ENCODE measurements at regions not wholly inside any gene's neighbourhood (a gene's known extent, or its start where the extent isn't known, plus 50 kb on each side); places are given as distances from the start of the nearest gene placed in this dataset.

GRCh38 chr2:239529313-239530015 is 128.6 kb upstream of the HDAC4 start:
- no peak for ATAC-seq
- TF ChIP-seq ZFP30 (CRISPR knock-in tag; IDR thresholded peaks at IDR 0.05) (no peak), BACH2 (CRISPR knock-in tag; IDR thresholded peaks at IDR 0.05; ENCODE audit: borderline replicate concordance) (no peak)

- ATAC-seq: no peak
- TF ChIP-seq ZFP3 (CRISPR knock-in tag; IDR thresholded peaks at IDR 0.05) (no peak), OSR1 (CRISPR knock-in tag; IDR thresholded peaks at IDR 0.05) (no peak), TOX (CRISPR knock-in tag; IDR thresholded peaks at IDR 0.05; ENCODE audit: borderline replicate concordance) (no peak), ARNTL (CRISPR knock-in tag; IDR thresholded peaks at IDR 0.05; ENCODE audit: borderline replicate concordance, low read depth) (no peak), ZC3H10 (CRISPR knock-in tag; IDR thresholded peaks at IDR 0.05) (no peak), TSHZ2 (CRISPR knock-in tag; IDR thresholded peaks at IDR 0.05) (no peak), ISL1 (CRISPR knock-in tag; IDR thresholded peaks at IDR 0.05) (no peak), ZFP30 (CRISPR knock-in tag; IDR thresholded peaks at IDR 0.05) (no peak), SNAI2 (CRISPR knock-in tag; IDR thresholded peaks at IDR 0.05) (no peak), ZNF565 (CRISPR knock-in tag; conservative IDR thresholded peaks at IDR 0.05; ENCODE audit: low read depth) (no peak), CSRNP3 (CRISPR knock-in tag; IDR thresholded peaks at IDR 0.05) (no peak), RARB (CRISPR knock-in tag; IDR thresholded peaks at IDR 0.05) (no peak), GLIS3 (CRISPR knock-in tag; IDR thresholded peaks at IDR 0.05) (no peak), CREB5 (CRISPR knock-in tag; IDR thresholded peaks at IDR 0.05; ENCODE audit: low read depth) (no peak)
Observed at GRCh38 chr2:239528883-239529282, 128.1 kb upstream of the HDAC4 start.

- ATAC-seq: no peak
- TF ChIP-seq POU6F1 (CRISPR knock-in tag; IDR thresholded peaks at IDR 0.05; ENCODE audit: borderline replicate concordance, low read depth): no peak
- TF ChIP-seq ZFP3 (CRISPR knock-in tag; IDR thresholded peaks at IDR 0.05): no peak
- TF ChIP-seq TCF4 (CRISPR knock-in tag; IDR thresholded peaks at IDR 0.05; ENCODE audit: borderline replicate concordance): no peak
- TF ChIP-seq CSRNP3 (CRISPR knock-in tag; IDR thresholded peaks at IDR 0.05): no peak
- TF ChIP-seq ARNTL (CRISPR knock-in tag; IDR thresholded peaks at IDR 0.05; ENCODE audit: borderline replicate concordance, low read depth): no peak
- TF ChIP-seq ESRRG (CRISPR knock-in tag; IDR thresholded peaks at IDR 0.05): no peak
- TF ChIP-seq SNAI2 (CRISPR knock-in tag; IDR thresholded peaks at IDR 0.05): no peak
- TF ChIP-seq ZC3H10 (CRISPR knock-in tag; IDR thresholded peaks at IDR 0.05): no peak
- no peak for TF ChIP-seq ZNF8 (CRISPR knock-in tag; IDR thresholded peaks at IDR 0.05)
- no peak for TF ChIP-seq ZFP30 (CRISPR knock-in tag; IDR thresholded peaks at IDR 0.05)
- TF ChIP-seq ISL1 (CRISPR knock-in tag; IDR thresholded peaks at IDR 0.05): no peak
- TF ChIP-seq ZNF70 (CRISPR knock-in tag; IDR thresholded peaks at IDR 0.05): no peak
- TF ChIP-seq PPARA (CRISPR knock-in tag; IDR thresholded peaks at IDR 0.05; ENCODE audit: borderline replicate concordance): no peak
- TF ChIP-seq CREB5 (CRISPR knock-in tag; IDR thresholded peaks at IDR 0.05; ENCODE audit: low read depth): no peak
- TF ChIP-seq TSHZ2 (CRISPR knock-in tag; IDR thresholded peaks at IDR 0.05): no peak
- no peak for TF ChIP-seq OSR1 (CRISPR knock-in tag; IDR thresholded peaks at IDR 0.05)
- TF ChIP-seq BACH2 (CRISPR knock-in tag; IDR thresholded peaks at IDR 0.05; ENCODE audit: borderline replicate concordance): no peak
- no peak for TF ChIP-seq RARB (CRISPR knock-in tag; IDR thresholded peaks at IDR 0.05)
Observed at GRCh38 chr2:239528146-239528545, 127.3 kb upstream of the HDAC4 start.
